ENCODE measurements at regions not wholly inside any gene's neighbourhood (a gene's known extent, or its start where the extent isn't known, plus 50 kb on each side); places are given as distances from the start of the nearest gene placed in this dataset.

- ATAC-seq (no peak), DNase-seq (no peak)
- Mint-ChIP-seq H3K36me3 (no peaks in the 10 kb centered on the region), H3K9me3 (peaks cover 2 to 4% of the 10 kb centered on the region in 2 donors), H3K27ac (no peak overlapping the region), H3K27me3 (ENCODE audit: low read depth in 2 of 2) (no peaks in the 10 kb centered on the region), H3K4me1 (no peaks in the 10 kb centered on the region), H3K4me3 (no peak overlapping the region)
- Histone ChIP-seq H3K27ac (ENCODE audit: low read length) (no peak overlapping the region), H3K4me1 (ENCODE audit: control insufficient read depth, insufficient read depth, low read length) (no peaks in the 10 kb centered on the region), H3K4me3 (ENCODE audit: low read length) (no peak overlapping the region), H3K36me3 (ENCODE audit: control insufficient read depth, insufficient read depth, low read length) (no peaks in the 10 kb centered on the region), H3K9me3 (ENCODE audit: control insufficient read depth, insufficient read depth, low read length) (no peaks in the 10 kb centered on the region), H3K27me3 (ENCODE audit: control insufficient read depth, insufficient read depth, low read length) (no peaks in the 10 kb centered on the region)
- intact Hi-C loops (cut with micrococcal nuclease) = no loop called here
- 70% methylated on average over 1 of the region's 1 CpG for WGBS (ENCODE audit: insufficient coverage)
- no peak for TF ChIP-seq CTCF (IDR thresholded peaks at IDR 0.05)
Observed at GRCh38 chr12:85688837-85689236, 147.4 kb downstream of the RASSF9 start.

GRCh38 chr12:85690146-85690545 is 146.1 kb downstream of the RASSF9 start:
- no peak overlapping the region for H3K4me3 ChIP-seq (ENCODE audit: low read length)
- no peaks in the 10 kb centered on the region for H3K36me3 ChIP-seq (ENCODE audit: control insufficient read depth, insufficient read depth, low read length)
- TF ChIP-seq CTCF (IDR thresholded peaks at IDR 0.05) = no peak
- no peaks in the 10 kb centered on the region for H3K27me3 ChIP-seq (ENCODE audit: control insufficient read depth, insufficient read depth, low read length)
- Mint-ChIP-seq H3K9me3 (peaks cover 2 to 4% of the 10 kb centered on the region in 2 donors), H3K4me1 (no peaks in the 10 kb centered on the region), H3K4me3 (no peak overlapping the region), H3K27me3 (ENCODE audit: low read depth in 2 of 2) (no peaks in the 10 kb centered on the region), H3K27ac (no peak overlapping the region), H3K36me3 (no peaks in the 10 kb centered on the region)
- H3K27ac ChIP-seq (ENCODE audit: low read length) = no peak overlapping the region
- no peak for ATAC-seq
- WGBS (ENCODE audit: insufficient coverage) = 91% methylated on average over 2 of the region's 3 CpGs
- H3K9me3 ChIP-seq (ENCODE audit: control insufficient read depth, insufficient read depth, low read length) = no peaks in the 10 kb centered on the region
- intact Hi-C loops (cut with micrococcal nuclease) = no loop called here
- no peaks in the 10 kb centered on the region for H3K4me1 ChIP-seq (ENCODE audit: control insufficient read depth, insufficient read depth, low read length)
- no peak for DNase-seq

DNA sequence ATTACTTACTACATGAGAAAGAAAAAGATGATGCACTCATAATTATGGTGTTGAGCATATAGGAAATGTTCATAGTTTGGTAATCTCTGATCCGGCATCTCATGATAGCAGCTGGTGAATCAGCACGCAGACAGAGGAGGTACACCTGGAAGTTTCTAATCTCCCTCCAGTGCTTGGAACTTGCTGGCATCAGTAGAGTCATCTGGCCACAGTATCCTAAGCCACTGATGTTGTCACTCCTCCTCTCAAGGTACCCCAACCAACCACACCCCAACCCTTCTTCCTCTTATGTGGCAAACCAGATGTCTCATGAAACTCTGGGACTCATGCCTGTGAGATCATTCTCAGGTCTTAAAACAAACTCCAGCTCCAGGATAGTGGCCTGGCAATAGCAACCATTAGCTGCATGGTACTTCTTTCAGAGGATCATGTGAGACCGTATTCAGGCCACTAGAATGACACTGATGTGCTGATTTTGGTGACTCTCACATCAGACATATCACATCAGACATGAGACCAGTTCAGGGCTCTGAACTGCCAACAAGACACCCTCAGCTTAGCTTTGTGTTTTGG is 143.0 kb downstream of the RASSF9 start:
- Mint-ChIP-seq H3K9me3 (no peaks in the 10 kb centered on the region), H3K4me3 (no peak overlapping the region), H3K36me3 (no peaks in the 10 kb centered on the region), H3K27me3 (ENCODE audit: low read depth in 2 of 2) (no peaks in the 10 kb centered on the region), H3K4me1 (no peaks in the 10 kb centered on the region), H3K27ac (no peak overlapping the region)
- Histone ChIP-seq H3K27ac (ENCODE audit: low read length) (no peak overlapping the region), H3K4me3 (ENCODE audit: low read length) (no peak overlapping the region), H3K36me3 (ENCODE audit: control insufficient read depth, insufficient read depth, low read length) (no peaks in the 10 kb centered on the region), H3K27me3 (ENCODE audit: control insufficient read depth, insufficient read depth, low read length) (no peaks in the 10 kb centered on the region), H3K4me1 (ENCODE audit: control insufficient read depth, insufficient read depth, low read length) (no peaks in the 10 kb centered on the region), H3K9me3 (ENCODE audit: control insufficient read depth, insufficient read depth, low read length) (no peaks in the 10 kb centered on the region)
- no peak for TF ChIP-seq CTCF (IDR thresholded peaks at IDR 0.05)
- ATAC-seq = no peak
- no peak for DNase-seq
- WGBS (ENCODE audit: insufficient coverage) = 96% methylated on average over 3 of the region's 3 CpGs
- intact Hi-C loops (cut with micrococcal nuclease) = no loop called here

DNA sequence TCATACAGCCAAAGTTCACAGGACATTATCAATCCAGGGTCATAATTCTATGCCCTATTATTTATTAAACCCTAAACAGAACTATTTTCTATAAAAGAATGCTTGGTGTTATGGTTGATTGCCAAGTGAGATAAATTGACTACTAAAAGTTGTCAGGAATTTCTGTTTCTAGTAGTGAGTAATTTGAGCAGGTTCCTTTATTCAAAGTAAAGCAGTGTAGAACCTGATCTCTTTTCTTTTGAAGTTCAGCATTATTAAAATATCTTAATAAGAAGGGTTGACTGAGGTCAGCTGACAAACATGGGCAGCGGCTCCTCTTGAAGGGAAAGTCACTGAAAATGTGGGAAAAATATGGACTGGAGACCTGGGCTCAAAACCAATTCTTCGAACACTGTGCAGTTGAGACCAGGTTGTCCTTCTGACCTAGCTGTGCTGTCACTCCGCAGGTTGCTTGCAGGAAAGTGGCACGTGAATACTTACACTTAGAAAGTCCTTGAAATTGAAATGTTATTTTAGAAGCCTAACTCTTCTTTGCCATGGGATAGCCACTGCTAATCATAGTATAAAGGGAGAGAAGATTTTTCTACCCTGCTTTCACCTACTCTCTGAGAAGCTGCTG is 141.0 kb downstream of the RASSF9 start:
- no peak overlapping the region for H3K4me3 ChIP-seq (ENCODE audit: low read length)
- no peaks in the 10 kb centered on the region for H3K36me3 ChIP-seq (ENCODE audit: control insufficient read depth, insufficient read depth, low read length)
- no peak for DNase-seq
- no peaks in the 10 kb centered on the region for H3K9me3 Mint-ChIP-seq
- TF ChIP-seq CTCF (IDR thresholded peaks at IDR 0.05) = no peak
- H3K4me1 Mint-ChIP-seq = no peaks in the 10 kb centered on the region
- ATAC-seq = no peak
- no peaks in the 10 kb centered on the region for H3K36me3 Mint-ChIP-seq
- no peak overlapping the region for H3K27ac ChIP-seq (ENCODE audit: low read length)
- intact Hi-C loops (cut with micrococcal nuclease) = no loop called here
- no peaks in the 10 kb centered on the region for H3K4me1 ChIP-seq (ENCODE audit: control insufficient read depth, insufficient read depth, low read length)
- no peaks in the 10 kb centered on the region for H3K27me3 ChIP-seq (ENCODE audit: control insufficient read depth, insufficient read depth, low read length)
- no peak overlapping the region for H3K27ac Mint-ChIP-seq
- H3K27me3 Mint-ChIP-seq (ENCODE audit: low read depth in 2 of 2) = no peaks in the 10 kb centered on the region
- WGBS (ENCODE audit: insufficient coverage) = 66% methylated on average over 4 of the region's 4 CpGs
- no peak overlapping the region for H3K4me3 Mint-ChIP-seq
- no peaks in the 10 kb centered on the region for H3K9me3 ChIP-seq (ENCODE audit: control insufficient read depth, insufficient read depth, low read length)
